Loucy (cell line): ENCODE measurements at regions not wholly inside any gene's neighbourhood (a gene's known extent, or its start where the extent isn't known, plus 50 kb on each side); places are given as distances from the start of the nearest gene placed in this dataset.

Experiments
- CTCF ChIP-seq: fragments of 200-600 bp; sonication (generic); conservative IDR thresholded peaks from 2 replicates; pipeline ENCODE4 v1.5.1; 2014; ENCODE audit warnings: mild to moderate bottlenecking, antibody characterized with exemption, low read length
- EZH2phosphoT487 ChIP-seq: fragments of 200-600 bp; IDR thresholded peaks from 2 replicates; pipeline ENCODE4 v1.6.1; 2018; ENCODE audit warnings: antibody characterized with exemption, mild to moderate bottlenecking, moderate library complexity, borderline replicate concordance

- TF ChIP-seq EZH2phosphoT487 = no peak
- no peak for TF ChIP-seq CTCF
Measured at GRCh38 chr2:239897596-239898235, 127.4 kb downstream of the NDUFA10 start.
